H1 (cell line): ENCODE measurements at regions not wholly inside any gene's neighbourhood (a gene's known extent, or its start where the extent isn't known, plus 50 kb on each side); places are given as distances from the start of the nearest gene placed in this dataset.

Experiments
- CTCF ChIA-PET: fragments of 300-600 bp; sonication (Branson Sonifier 250); formaldehyde crosslinking; loops from one replicate; lab custom pipeline; 2021; ENCODE audit not compliant: partially characterized antibody; lab: Charles Lee
- POLR2A ChIA-PET: fragments of 300-600 bp; sonication (Branson Sonifier 250); formaldehyde crosslinking; loops from one replicate; lab custom pipeline; 2021; ENCODE audit warnings: inconsistent platforms; ENCODE audit not compliant: partially characterized antibody; lab: Charles Lee
- DNase-seq, 2 experiments: peaks; one replicate each; pipeline versions ENCODE4 v3.0.0 to v3.0.0-alpha.2; 2010 to 2022; ENCODE audit warnings: low spot score in 2 of 2, low read depth in 1 of 2, mixed read lengths in 1 of 2
- FAIRE-seq: peaks from 2 replicates; lab custom pipeline; 2011; peaks lifted over from hg19 to GRCh38; lab: Jason Lieb, UNC
- H2AFZ ChIP-seq: 2 replicates; pipeline ENCODE4 v1.8.1; 2012; ENCODE audit warnings: low read length, inconsistent platforms
- H2AK5ac ChIP-seq: 2 replicates; pipeline ENCODE4 v1.6.1; 2013; ENCODE audit warnings: low read depth, low read length
- H2BK120ac ChIP-seq: replicated peaks from 2 replicates; pipeline ENCODE3; 2013; ENCODE audit warnings: low read depth, low read length, inconsistent platforms
- H2BK12ac ChIP-seq: 2 replicates; pipeline ENCODE4 v1.6.1; 2013; ENCODE audit warnings: low read depth, low read length
- H2BK15ac ChIP-seq: 2 replicates; pipeline ENCODE4 v1.6.1; 2013; ENCODE audit warnings: low read length
- H2BK20ac ChIP-seq: 2 replicates; pipeline ENCODE4 v1.6.1; 2013; ENCODE audit warnings: low read length
- H2BK5ac ChIP-seq: 2 replicates; pipeline ENCODE4 v1.6.1; 2013; ENCODE audit warnings: low read depth, low read length
- H3K14ac ChIP-seq: 2 replicates; pipeline ENCODE4 v1.6.1; 2013; ENCODE audit warnings: inconsistent platforms; ENCODE audit not compliant: insufficient read length
- H3K18ac ChIP-seq: 2 replicates; pipeline ENCODE4 v1.6.1; 2013; ENCODE audit warnings: low read length; ENCODE audit errors: extremely low read depth
- H3K23ac ChIP-seq: 2 replicates; pipeline ENCODE4 v1.6.1; 2013; ENCODE audit warnings: inconsistent platforms; ENCODE audit not compliant: insufficient read length
- H3K23me2 ChIP-seq: 2 replicates; pipeline ENCODE4 v1.6.1; 2013; ENCODE audit warnings: low read depth, low read length
- H3K27ac ChIP-seq: 2 replicates; pipeline ENCODE4 v1.6.1; 2011; ENCODE audit warnings: low read depth, low read length, inconsistent platforms
- H3K27me3 ChIP-seq, 4 experiments: replicated peaks in 1 of 4; 1 replicate in 1 of 4; 2 replicates in 3 of 4; pipeline versions ENCODE4 v1.6.1 to v1.8.1; 2011 to 2013; ENCODE audit warnings: low read length in 3 of 4, mild to moderate bottlenecking in 3 of 4, inconsistent platforms in 2 of 4, mixed read lengths in 2 of 4, moderate library complexity in 1 of 4; ENCODE audit not compliant: control insufficient read depth in 3 of 4, insufficient read depth in 3 of 4; ENCODE audit errors: extremely low read depth in 1 of 4
- H3K36me3 ChIP-seq, 4 experiments: 2 replicates each; pipeline versions ENCODE4 v1.6.1 to v1.8.1; 2011 to 2013; ENCODE audit warnings: mild to moderate bottlenecking in 4 of 4, low read length in 3 of 4, moderate library complexity in 2 of 4, control low read depth in 1 of 4, inconsistent platforms in 1 of 4; ENCODE audit not compliant: insufficient read depth in 4 of 4, control insufficient read depth in 2 of 4
- H3K4ac ChIP-seq: replicated peaks from 2 replicates; pipeline ENCODE3; 2013; ENCODE audit warnings: low read length, low read depth, mixed read lengths, inconsistent platforms; ENCODE audit not compliant: insufficient read length
- H3K4me1 ChIP-seq, 4 experiments: replicated peaks in 1 of 4; 1 replicate in 1 of 4; 2 replicates in 3 of 4; pipeline versions ENCODE4 v1.6.1 to v1.8.1; 2011 to 2013; ENCODE audit warnings: low read length in 3 of 4, inconsistent platforms in 2 of 4, mixed read lengths in 1 of 4; ENCODE audit not compliant: insufficient read depth in 4 of 4, control insufficient read depth in 3 of 4
- H3K4me2 ChIP-seq, 2 experiments: 2 replicates each; pipeline versions ENCODE4 v1.6.1 to v1.8.1; 2011 to 2013; ENCODE audit warnings: low read depth in 2 of 2, low read length in 2 of 2, control low read depth in 1 of 2, inconsistent platforms in 1 of 2, mild to moderate bottlenecking in 1 of 2; ENCODE audit not compliant: insufficient read depth in 1 of 2
- H3K4me3 ChIP-seq, 4 experiments: fragments of 200-600, 300-600 bp in 1 of 4; sonication (generic), shearing (Covaris generic), sonication (Bioruptor Twin) in 1 of 4; 2 replicates each; pipeline versions ENCODE4 v1.5.1 to v1.8.1; 2011 to 2016; ENCODE audit warnings: low read length in 4 of 4, low read depth in 3 of 4, control low read depth in 2 of 4, inconsistent platforms in 2 of 4, mild to moderate bottlenecking in 2 of 4, mixed read lengths in 1 of 4, moderate library complexity in 1 of 4; ENCODE audit not compliant: insufficient read depth in 2 of 4; ENCODE audit errors: extremely low read depth in 1 of 4
- H3K56ac ChIP-seq: replicated peaks from 2 replicates; pipeline ENCODE3; 2013; ENCODE audit warnings: low read depth, mild to moderate bottlenecking, mixed read lengths, low read length, inconsistent platforms; ENCODE audit not compliant: insufficient read length
- H3K79me1 ChIP-seq: 2 replicates; pipeline ENCODE4 v1.6.1; 2013; ENCODE audit warnings: low read depth, low read length, control low read depth
- H3K79me2 ChIP-seq, 2 experiments: 2 replicates each; pipeline versions ENCODE4 v1.6.1 to v1.8.1; 2012 to 2013; ENCODE audit warnings: low read length in 2 of 2, mild to moderate bottlenecking in 2 of 2, inconsistent platforms in 1 of 2; ENCODE audit not compliant: insufficient read depth in 2 of 2, control insufficient read depth in 1 of 2
- H3K9ac ChIP-seq, 4 experiments: replicated peaks in 1 of 4; 1 replicate in 1 of 4; 2 replicates in 3 of 4; pipeline versions ENCODE4 v1.6.1 to v1.8.1; 2011 to 2013; ENCODE audit warnings: low read depth in 3 of 4, low read length in 3 of 4, control low read depth in 2 of 4, mild to moderate bottlenecking in 2 of 4, moderate library complexity in 2 of 4, inconsistent platforms in 1 of 4; ENCODE audit errors: extremely low read depth in 1 of 4
- H3K9me3 ChIP-seq, 2 experiments: 2 replicates each; pipeline versions ENCODE4 v1.6.1 to v1.8.1; 2012 to 2013; ENCODE audit warnings: mild to moderate bottlenecking in 2 of 2, moderate library complexity in 2 of 2, control low read depth in 1 of 2, inconsistent platforms in 1 of 2, low read depth in 1 of 2, low read length in 1 of 2, mixed read lengths in 1 of 2; ENCODE audit not compliant: insufficient read depth in 2 of 2
- H4K20me1 ChIP-seq, 2 experiments: replicated peaks in 1 of 2; 2 replicates each; pipeline versions ENCODE3 to v1.8.1; 2011 to 2013; ENCODE audit warnings: inconsistent platforms in 2 of 2, low read length in 2 of 2, mild to moderate bottlenecking in 1 of 2; ENCODE audit not compliant: insufficient read depth in 2 of 2, control insufficient read depth in 1 of 2
- H4K5ac ChIP-seq: 2 replicates; pipeline ENCODE4 v1.6.1; 2013; ENCODE audit warnings: low read length, low read depth, mixed read lengths, inconsistent platforms; ENCODE audit not compliant: insufficient read length
- H4K8ac ChIP-seq: 2 replicates; pipeline ENCODE4 v1.8.0; 2013; ENCODE audit warnings: mild to moderate bottlenecking, moderate library complexity, low read length, inconsistent platforms; ENCODE audit not compliant: insufficient read depth; ENCODE audit errors: extremely low read depth
- H4K91ac ChIP-seq: replicated peaks from 2 replicates; pipeline ENCODE3; 2013; ENCODE audit warnings: low read length, mixed read lengths, inconsistent platforms; ENCODE audit not compliant: insufficient read length
- CEBPB ChIP-seq: IDR thresholded peaks from 2 replicates; pipeline ENCODE4 v1.6.1; 2012; ENCODE audit warnings: low read depth, low read length
- CHD2 ChIP-seq: IDR thresholded peaks from 2 replicates; pipeline ENCODE4 v1.6.1; 2012; ENCODE audit warnings: low read length, improper control_type of control experiment
- CTBP2 ChIP-seq: IDR thresholded peaks from 2 replicates; pipeline ENCODE4 v1.7.0; 2011; ENCODE audit warnings: borderline replicate concordance, mild to moderate bottlenecking, moderate library complexity, mixed read lengths, low read length; ENCODE audit not compliant: insufficient read depth, insufficient read length
- EGR1 ChIP-seq: IDR thresholded peaks from 2 replicates; pipeline ENCODE4 v1.6.1; 2011; ENCODE audit warnings: low read depth, low read length, borderline replicate concordance
- HDAC6 ChIP-seq: IDR thresholded peaks from one replicate; pipeline ENCODE4 v1.7.1; 2012; ENCODE audit warnings: low read depth, mild to moderate bottlenecking, inconsistent platforms, low read length, moderate library complexity
- POLR2A ChIP-seq, 2 experiments: IDR thresholded peaks; 1 replicate in 1 of 2; 2 replicates in 1 of 2; pipeline ENCODE4 v1.6.1; 2011; ENCODE audit warnings: low read depth in 2 of 2, low read length in 2 of 2, mild to moderate bottlenecking in 2 of 2; ENCODE audit errors: control extremely low read depth in 1 of 2
- RBBP5 ChIP-seq: IDR thresholded peaks from 2 replicates; pipeline ENCODE4 v1.7.1; 2012; ENCODE audit warnings: low read depth, mild to moderate bottlenecking, inconsistent platforms, low read length, moderate library complexity, borderline replicate concordance
- SAP30 ChIP-seq: fragments of 300-600 bp; sonication (generic); IDR thresholded peaks from 2 replicates; pipeline ENCODE4 v1.7.1; 2012; ENCODE audit warnings: low read length, moderate library complexity, mild to moderate bottlenecking, inconsistent platforms; ENCODE audit not compliant: insufficient read depth, insufficient replicate concordance
- TAF7 ChIP-seq: optimal IDR thresholded peaks from 2 replicates; pipeline ENCODE3; 2011; ENCODE audit warnings: low read depth, mild to moderate bottlenecking, inconsistent platforms, low read length, moderate library complexity, borderline replicate concordance
- YY1 ChIP-seq: IDR thresholded peaks from 2 replicates; pipeline ENCODE4 v1.6.1; 2011; ENCODE audit warnings: low read depth, mild to moderate bottlenecking, low read length
- ZNF274 ChIP-seq: IDR thresholded peaks from 2 replicates; pipeline ENCODE4 v1.7.0; 2012; ENCODE audit warnings: low read length, borderline replicate concordance; ENCODE audit errors: extremely low read depth
- WGBS, 2 experiments: shearing (Covaris generic) in 1 of 2; methylation state at CpG; one replicate each; pipeline versions ENCODE4 v1.1.6 to v1.1.7; 2013 to 2015; ENCODE audit warnings: low lambda C conversion rate in 2 of 2, mixed read lengths in 2 of 2, inconsistent platforms in 1 of 2, low coverage in 1 of 2, missing lambda C conversion rate in 1 of 2; ENCODE audit not compliant: insufficient replicate concordance in 2 of 2, insufficient coverage in 1 of 2, insufficient read length in 1 of 2; ENCODE audit errors: extremely low coverage in 1 of 2, missing lambda C conversion rate in 1 of 2; 5-methylcytosine and 5-hydroxymethylcytosine counted together
- TF ChIP-seq, protein P1 (sequence below): IDR thresholded peaks from 2 replicates; pipeline ENCODE4 v1.6.1; 2012; ENCODE audit warnings: inconsistent platforms

GRCh38 chr13:80462037-80462436 lies 121.1 kb upstream of the SPRY2 start:
- POLR2A ChIA-PET, result no interaction called here

More at GRCh38 chr13:80462037-80462436, 121.1 kb upstream of the SPRY2 start:
- Histone ChIP-seq H4K5ac (no peak overlapping the region), H3K79me1 (no peaks in the 10 kb centered on the region), H2BK15ac (no peak overlapping the region), H3K4me2 (no peak overlapping the region), H3K79me2 (no peaks in the 10 kb centered on the region), H3K23me2 (no peaks in the 10 kb centered on the region; the same call in 1 of the 2 replicates), H2BK5ac (no peak overlapping the region), H3K14ac (no peak overlapping the region), H3K56ac (no peak overlapping the region), H3K4me1 (no peaks in the 10 kb centered on the region), H2BK12ac (no peak overlapping the region), H2BK20ac (no peak overlapping the region), H3K36me3 (no peaks in the 10 kb centered on the region), H2AK5ac (no peak overlapping the region), H3K9ac (no peak overlapping the region)
- WGBS, 2 experiments, result 83% methylated on average over 1 of the region's 1 CpG; no CpG with 5 or more reads in 1 of the 2 experiments
- TF ChIP-seq HDAC6 (no peak), CEBPB (no peak), ZNF274 (no peak), TAF7 (no peak), CTBP2 (no peak), SAP30 (no peak), CHD2 (no peak), EGR1 (no peak), YY1 (no peak), RBBP5 (no peak), POLR2A (IDR thresholded peaks at IDR 0.05; ENCODE audit: control extremely low read depth in 1 of 2, low read depth in 2 of 2, low read length in 2 of 2) (no peak)
- TF ChIP-seq, protein P1, sequence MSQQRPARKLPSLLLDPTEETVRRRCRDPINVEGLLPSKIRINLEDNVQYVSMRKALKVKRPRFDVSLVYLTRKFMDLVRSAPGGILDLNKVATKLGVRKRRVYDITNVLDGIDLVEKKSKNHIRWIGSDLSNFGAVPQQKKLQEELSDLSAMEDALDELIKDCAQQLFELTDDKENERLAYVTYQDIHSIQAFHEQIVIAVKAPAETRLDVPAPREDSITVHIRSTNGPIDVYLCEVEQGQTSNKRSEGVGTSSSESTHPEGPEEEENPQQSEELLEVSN, result no peak
- TF ChIP-seq, all 59 proteins: peak for 0
- CTCF ChIA-PET, result interaction anchor here (0.9 kb wide), 1 partner anchor 14 kb away, joined by 3 read pairs; no protein-coding TSS in a partner anchor
- no peaks in the 10 kb centered on the region for H4K20me1 ChIP-seq
- no peak overlapping the region for H3K4ac ChIP-seq
- no peak overlapping the region for H3K27ac ChIP-seq
- peaks cover 0 to 1% (median 0%) of the 10 kb centered on the region in 4 experiments; a peak in 1 of 7 replicates for H3K27me3 ChIP-seq
- no peak overlapping the region for H2AFZ ChIP-seq
- H3K9me3 ChIP-seq, result no peaks in the 10 kb centered on the region
- H3K23ac ChIP-seq, result no peak overlapping the region
- no peak overlapping the region for H4K8ac ChIP-seq
- DNase-seq (no peak), FAIRE-seq (no peak)
- H4K91ac ChIP-seq, result no peak overlapping the region
- no peak overlapping the region for H2BK120ac ChIP-seq
- no peak overlapping the region for H3K18ac ChIP-seq
- no peak overlapping the region for H3K4me3 ChIP-seq
